ENCODE measurements at regions not wholly inside any gene's neighbourhood (a gene's known extent, or its start where the extent isn't known, plus 50 kb on each side); places are given as distances from the start of the nearest gene placed in this dataset.
"Not testable (repeated sequence)": the region's sequence is repeated elsewhere in the genome, so short reads cannot be mapped to it uniquely, and the experiment has no call there.

DNA sequence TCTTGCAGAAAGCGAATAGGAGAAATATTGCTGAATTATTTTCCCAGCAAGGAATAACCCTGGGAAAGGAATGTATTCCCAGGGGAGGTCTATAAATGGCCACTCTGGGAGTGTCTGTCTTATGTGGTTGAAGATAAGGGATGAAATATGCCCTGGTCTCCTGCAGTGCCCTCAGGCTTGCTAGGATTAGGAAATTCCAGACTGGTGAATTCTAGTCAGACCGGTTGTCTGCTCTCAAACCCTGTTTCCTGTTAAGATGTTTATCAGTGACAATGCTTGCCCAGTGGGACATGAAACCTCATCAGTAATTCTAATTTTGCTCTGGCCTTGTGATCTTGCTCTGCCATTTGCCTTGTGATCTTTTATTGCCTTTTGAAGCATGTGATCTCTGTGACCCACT is 148.2 kb upstream of the CHODL start:
- not testable (repeated sequence) for DNase-seq

- no peak for DNase-seq
Measured at GRCh38 chr21:18089786-18090185, 154.8 kb upstream of the CHODL start.

- no peak for DNase-seq
Measured at GRCh38 chr21:18070392-18070791, 174.2 kb upstream of the CHODL start.

- no peak for DNase-seq
Measured at GRCh38 chr21:18069875-18070274, 174.8 kb upstream of the CHODL start.

DNA sequence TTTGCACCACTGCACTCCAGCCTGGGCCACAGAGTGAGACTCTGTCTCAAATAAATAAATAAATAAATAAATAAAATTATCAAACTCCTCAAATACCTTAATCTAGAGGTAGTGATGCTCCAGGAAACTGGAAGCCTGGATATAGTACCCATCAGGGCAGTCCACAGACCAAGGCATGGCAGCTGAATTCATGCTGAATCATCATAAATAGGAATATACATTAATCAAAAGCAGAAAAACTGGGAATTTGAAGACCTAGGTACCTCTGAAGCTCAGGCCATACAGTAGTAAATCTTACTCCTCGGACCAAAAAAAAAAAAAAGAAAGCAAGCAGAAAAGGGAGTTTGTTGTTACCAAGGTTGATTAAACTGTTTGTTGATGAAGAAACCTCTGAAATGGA is 184.2 kb upstream of the CHODL start:
- DNase-seq, result no peak

DNA sequence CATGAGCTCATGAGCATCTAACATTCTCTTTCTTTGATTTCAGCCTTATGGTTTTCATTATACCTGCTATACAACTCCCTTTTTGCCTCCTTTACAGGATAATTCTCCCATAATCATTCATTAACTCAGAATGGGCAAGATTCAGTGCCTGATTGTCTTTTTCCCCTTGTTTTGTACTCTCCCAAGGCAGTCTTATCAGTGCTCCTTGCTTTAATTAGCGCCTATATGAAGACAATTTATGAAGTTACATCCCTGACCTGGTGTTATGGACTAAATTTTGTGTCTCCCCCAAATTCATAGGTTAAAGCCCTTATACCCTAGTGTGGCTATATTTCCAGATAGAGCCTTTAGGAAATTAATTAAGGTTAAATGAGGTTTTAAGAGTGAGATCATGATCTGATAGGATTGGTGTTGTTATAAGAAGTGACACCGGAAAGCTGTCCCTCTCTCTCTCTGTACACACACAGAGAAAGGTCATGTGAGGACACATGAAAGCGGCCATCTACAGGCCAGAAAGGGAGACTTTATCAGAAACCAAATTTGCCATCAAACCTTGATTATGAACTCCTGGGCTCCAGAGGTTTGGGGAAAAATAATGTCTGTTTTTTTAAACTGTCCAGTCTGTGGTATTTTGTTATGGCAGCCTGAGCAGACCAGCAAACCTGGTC is 185.8 kb upstream of the CHODL start:
- DNase-seq, result no peak

DNA sequence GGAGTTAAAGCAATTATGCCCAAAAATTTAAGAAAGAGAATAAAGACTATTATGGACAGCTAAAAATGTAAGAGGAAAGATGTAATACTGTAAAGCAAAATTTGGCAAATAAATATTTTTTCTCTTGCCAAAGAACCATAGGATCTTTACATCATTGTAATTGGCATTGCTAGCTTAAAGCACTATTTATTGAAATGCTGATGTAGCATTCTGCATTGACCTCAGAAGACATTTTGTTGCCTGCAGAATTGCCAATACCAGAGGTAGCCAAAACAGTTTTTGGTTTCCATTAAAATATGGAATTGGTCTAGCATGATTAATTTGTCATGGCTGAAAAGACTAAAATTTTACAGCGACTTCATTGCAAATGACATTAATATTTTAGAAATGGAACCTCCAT is 191.5 kb upstream of the CHODL start:
- no peak for DNase-seq

- no peak for DNase-seq
Measured at GRCh38 chr21:18049461-18049860, 195.2 kb upstream of the CHODL start.

DNA sequence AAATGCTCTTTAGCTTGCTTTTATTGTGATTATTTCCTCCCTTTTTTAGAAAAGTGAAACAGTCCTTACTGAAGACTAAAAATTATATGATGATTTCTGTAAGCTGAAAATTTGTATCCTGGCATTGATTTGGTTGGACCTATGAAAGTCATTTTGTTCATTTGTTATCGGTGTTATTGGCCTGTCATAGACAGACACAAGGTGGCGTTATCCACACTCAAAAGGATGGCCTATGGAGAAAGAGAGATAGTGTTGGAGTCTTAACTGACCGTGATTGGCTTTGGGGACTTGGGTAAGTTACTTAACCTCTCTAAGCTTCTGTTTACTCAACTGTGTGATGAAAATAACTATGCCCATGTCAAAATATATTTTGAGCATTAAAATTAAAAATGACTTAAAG is 203.6 kb upstream of the CHODL start:
- DNase-seq, result no peak

- DNase-seq, result no peak
Measured at GRCh38 chr21:18030248-18030647, 211.1 kb upstream of the C21orf91 start.

DNA sequence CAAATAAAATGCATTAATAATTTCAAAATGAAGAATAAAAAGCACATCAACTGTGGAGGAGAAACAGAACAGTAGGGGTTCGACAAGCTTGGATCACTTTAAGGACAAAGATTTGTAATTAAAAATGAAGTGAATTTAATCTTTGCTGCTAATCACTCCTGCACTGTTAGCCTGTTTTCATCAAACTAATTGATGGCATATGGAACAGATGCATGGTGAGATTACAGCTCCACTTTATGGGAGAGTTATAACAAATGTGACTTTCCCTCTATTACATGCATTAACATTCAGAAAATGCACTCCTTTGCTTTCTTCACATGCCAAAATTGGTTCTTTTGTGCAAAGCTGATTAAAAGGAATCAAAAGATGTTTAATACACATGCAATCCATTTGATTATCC is 207.2 kb upstream of the C21orf91 start:
- no peak for DNase-seq

GRCh38 chr21:18023711-18024110 is 204.6 kb upstream of the C21orf91 start:
- no peak for DNase-seq

- DNase-seq, result no peak
Measured at GRCh38 chr21:18023157-18023556, 204.0 kb upstream of the C21orf91 start.

- DNase-seq, result no peak
Measured at GRCh38 chr21:18007121-18007520, 188.0 kb upstream of the C21orf91 start.

GRCh38 chr21:18006691-18007090 is 187.5 kb upstream of the C21orf91 start:
- no peak for DNase-seq

GRCh38 chr21:18002393-18002792 is 183.2 kb upstream of the C21orf91 start:
- no peak for DNase-seq

DNA sequence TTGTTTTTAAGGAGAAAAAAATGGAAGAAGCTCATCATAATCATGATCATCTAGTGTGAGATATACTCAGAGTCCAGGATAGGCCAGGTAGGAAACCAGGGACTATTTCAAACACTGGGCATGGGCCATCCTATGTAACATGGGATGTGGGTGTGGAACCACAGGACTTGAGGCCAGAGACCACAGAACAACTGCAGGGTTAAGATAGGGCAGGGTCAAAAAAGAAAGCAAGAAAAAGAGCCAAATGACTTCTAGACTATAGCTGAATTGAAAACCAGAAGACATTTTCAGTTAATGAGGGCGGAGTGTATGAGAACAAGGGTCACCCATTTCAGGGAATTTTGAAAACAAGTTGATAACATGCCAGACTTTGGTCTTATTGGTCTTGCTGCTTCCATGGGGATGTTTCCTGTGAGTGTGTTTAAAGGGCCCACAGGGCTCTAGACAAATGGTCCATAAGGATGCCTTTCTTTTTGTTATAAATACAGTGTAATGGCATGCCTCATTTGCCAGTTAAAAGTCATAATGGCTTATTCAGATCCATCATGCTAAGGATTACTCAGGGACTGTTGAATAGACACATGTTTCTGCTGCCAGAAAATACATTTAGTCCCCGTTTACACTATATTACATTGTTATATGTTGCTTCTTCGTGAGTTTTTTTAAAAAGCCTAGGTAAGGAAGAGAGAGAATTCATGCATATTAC is 182.0 kb upstream of the C21orf91 start:
- no peak for DNase-seq

DNA sequence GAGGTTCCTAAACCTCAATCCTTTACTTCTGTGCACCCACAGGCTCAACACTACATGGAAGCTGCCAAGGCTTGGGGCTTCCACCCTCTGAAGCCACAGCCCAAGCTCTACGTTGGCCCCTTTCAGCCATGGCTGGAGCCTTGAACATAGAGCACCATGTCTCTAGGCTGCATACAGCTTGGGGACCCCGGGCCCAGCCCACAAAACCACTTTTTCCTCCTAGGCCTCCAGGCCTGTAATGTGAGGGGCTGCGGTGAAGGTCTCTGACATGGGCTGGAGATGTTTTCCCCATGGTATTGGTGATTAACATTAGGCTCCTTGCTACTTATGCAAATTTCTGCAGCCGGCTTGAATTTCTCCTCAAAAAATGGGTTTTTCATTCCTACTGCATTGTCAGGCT is 179.4 kb upstream of the C21orf91 start:
- not testable (repeated sequence) for DNase-seq

- DNase-seq, result no peak
Measured at GRCh38 chr21:17989780-17990179, 170.6 kb upstream of the C21orf91 start.

- DNase-seq, result no peak
Measured at GRCh38 chr21:17988102-17988437, 168.9 kb upstream of the C21orf91 start.

- DNase-seq, result no peak
Measured at GRCh38 chr21:17987382-17988101, 168.4 kb upstream of the C21orf91 start.

GRCh38 chr21:17981060-17981740 is 162.0 kb upstream of the C21orf91 start:
- DNase-seq, result no peak

DNA sequence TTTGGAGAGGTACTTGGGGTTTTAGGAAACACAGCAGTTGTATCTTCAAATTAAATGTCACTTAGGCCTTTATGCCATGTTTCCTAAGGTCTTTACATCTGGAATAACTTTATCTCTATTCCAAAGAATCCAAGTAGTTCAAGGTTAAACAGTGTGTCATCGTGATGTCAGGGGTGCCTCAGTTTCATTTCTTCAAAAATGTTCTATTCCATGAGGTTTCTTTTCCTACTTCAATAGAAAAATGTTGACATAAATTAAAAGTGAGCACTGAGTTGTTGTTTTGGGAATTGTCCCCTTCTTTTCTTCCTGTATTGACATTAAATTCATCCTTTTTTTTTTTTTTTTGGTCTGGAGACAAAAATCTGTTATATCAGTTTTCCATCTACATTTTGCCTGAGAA is 160.6 kb upstream of the C21orf91 start:
- DNase-seq, result no peak

GRCh38 chr21:17978895-17979294 is 159.7 kb upstream of the C21orf91 start:
- DNase-seq, result no peak
